K562 (cell line): ENCODE measurements at regions not wholly inside any gene's neighbourhood (a gene's known extent, or its start where the extent isn't known, plus 50 kb on each side); places are given as distances from the start of the nearest gene placed in this dataset.

ENCODE experiments used
- CHD2 ChIP-seq: IDR thresholded peaks from 2 replicates; pipeline ENCODE4 v1.6.1; 2011; ENCODE audit warnings: low read depth, low read length
- ERF ChIP-seq: fragments of 450-650 bp; formaldehyde crosslinking; IDR thresholded peaks from 2 replicates; pipeline ENCODE4 v1.4.0; 2020; ENCODE audit warnings: mild to moderate bottlenecking, mixed read lengths
- ILF3 ChIP-seq: fragments of 450-650 bp; IDR thresholded peaks from 2 replicates; pipeline ENCODE4 v1.6.1; 2018; ENCODE audit warnings: antibody characterized with exemption, mild to moderate bottlenecking, moderate library complexity, borderline replicate concordance
- SIN3A ChIP-seq, 2 experiments: fragments of 150-350 bp in 1 of 2; IDR thresholded peaks; 2 replicates each; pipeline ENCODE4 v1.6.1; 2011 to 2016; ENCODE audit warnings: borderline replicate concordance in 2 of 2, low read depth in 2 of 2, low read length in 2 of 2, mild to moderate bottlenecking in 2 of 2, moderate library complexity in 2 of 2; ENCODE audit not compliant: control insufficient read depth in 1 of 2
- SMARCA4 ChIP-seq: fragments of 450-650 bp; IDR thresholded peaks from 2 replicates; pipeline ENCODE4 v1.6.1; 2016
- ZBTB33 ChIP-seq: sonication (generic); formaldehyde crosslinking; IDR thresholded peaks from 2 replicates; pipeline ENCODE4 v1.8.1; 2023; ENCODE audit warnings: mild to moderate bottlenecking, missing genetic modification reagents
- TF ChIP-seq, protein P1 (sequence below), 3 experiments: IDR thresholded peaks in 2 of 3; conservative IDR thresholded peaks in 1 of 3; 2 replicates each; pipeline ENCODE4 v1.5.1; 2011 to 2012; ENCODE audit warnings: low read length in 3 of 3, mild to moderate bottlenecking in 3 of 3, control low read depth in 2 of 3, improper control_type of control experiment in 1 of 3, inconsistent platforms in 1 of 3, low read depth in 1 of 3, mixed read lengths in 1 of 3, moderate library complexity in 1 of 3; ENCODE audit not compliant: insufficient read depth in 2 of 3
- TF ChIP-seq, protein P2 (sequence below): fragments of 450-650 bp; formaldehyde crosslinking; IDR thresholded peaks from 2 replicates; pipeline ENCODE4 v1.4.0; 2022; ENCODE audit warnings: missing genetic modification characterization

GRCh38 chr1:101444381-101444780 is 207.6 kb downstream of the S1PR1 start:
- TF ChIP-seq ILF3 (no peak), CHD2 (no peak), SIN3A (IDR thresholded peaks at IDR 0.05; ENCODE audit: borderline replicate concordance in 2 of 2, control insufficient read depth in 1 of 2, low read depth in 2 of 2, low read length in 2 of 2) (no peak), ZBTB33 (CRISPR knock-in tag) (no peak), SMARCA4 (no peak), ERF (CRISPR knock-in tag) (no peak)
- TF ChIP-seq, protein P1, sequence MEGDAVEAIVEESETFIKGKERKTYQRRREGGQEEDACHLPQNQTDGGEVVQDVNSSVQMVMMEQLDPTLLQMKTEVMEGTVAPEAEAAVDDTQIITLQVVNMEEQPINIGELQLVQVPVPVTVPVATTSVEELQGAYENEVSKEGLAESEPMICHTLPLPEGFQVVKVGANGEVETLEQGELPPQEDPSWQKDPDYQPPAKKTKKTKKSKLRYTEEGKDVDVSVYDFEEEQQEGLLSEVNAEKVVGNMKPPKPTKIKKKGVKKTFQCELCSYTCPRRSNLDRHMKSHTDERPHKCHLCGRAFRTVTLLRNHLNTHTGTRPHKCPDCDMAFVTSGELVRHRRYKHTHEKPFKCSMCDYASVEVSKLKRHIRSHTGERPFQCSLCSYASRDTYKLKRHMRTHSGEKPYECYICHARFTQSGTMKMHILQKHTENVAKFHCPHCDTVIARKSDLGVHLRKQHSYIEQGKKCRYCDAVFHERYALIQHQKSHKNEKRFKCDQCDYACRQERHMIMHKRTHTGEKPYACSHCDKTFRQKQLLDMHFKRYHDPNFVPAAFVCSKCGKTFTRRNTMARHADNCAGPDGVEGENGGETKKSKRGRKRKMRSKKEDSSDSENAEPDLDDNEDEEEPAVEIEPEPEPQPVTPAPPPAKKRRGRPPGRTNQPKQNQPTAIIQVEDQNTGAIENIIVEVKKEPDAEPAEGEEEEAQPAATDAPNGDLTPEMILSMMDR (IDR thresholded peaks at IDR 0.05 in 2 of 3, conservative IDR thresholded peaks at IDR 0.05 in 1 of 3; ENCODE audit: insufficient read depth in 2 of 3, low read depth in 1 of 3, low read length in 3 of 3): no peak
- TF ChIP-seq, protein P2, sequence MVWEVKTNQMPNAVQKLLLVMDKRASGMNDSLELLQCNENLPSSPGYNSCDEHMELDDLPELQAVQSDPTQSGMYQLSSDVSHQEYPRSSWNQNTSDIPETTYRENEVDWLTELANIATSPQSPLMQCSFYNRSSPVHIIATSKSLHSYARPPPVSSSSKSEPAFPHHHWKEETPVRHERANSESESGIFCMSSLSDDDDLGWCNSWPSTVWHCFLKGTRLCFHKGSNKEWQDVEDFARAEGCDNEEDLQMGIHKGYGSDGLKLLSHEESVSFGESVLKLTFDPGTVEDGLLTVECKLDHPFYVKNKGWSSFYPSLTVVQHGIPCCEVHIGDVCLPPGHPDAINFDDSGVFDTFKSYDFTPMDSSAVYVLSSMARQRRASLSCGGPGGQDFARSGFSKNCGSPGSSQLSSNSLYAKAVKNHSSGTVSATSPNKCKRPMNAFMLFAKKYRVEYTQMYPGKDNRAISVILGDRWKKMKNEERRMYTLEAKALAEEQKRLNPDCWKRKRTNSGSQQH (CRISPR knock-in tag): no peak
